Caco-2 (cell line): ENCODE measurements at regions not wholly inside any gene's neighbourhood (a gene's known extent, or its start where the extent isn't known, plus 50 kb on each side); places are given as distances from the start of the nearest gene placed in this dataset.
A peak's percentile ranks its signal among the peaks of the same experiment; 100 is the strongest.

Experiments used
- BruUV-seq: library from RNA; stranded (reverse); fragments of 400-500 nt; replicated peaks from 2 replicates; lab custom pipeline; 2021; lab: Mats Ljungman, UMichigan
- CTCF ChIA-PET: fragments of 300-600 bp; sonication (Branson Sonifier 250); formaldehyde crosslinking; loops from one replicate; lab custom pipeline; 2022; ENCODE audit warnings: antibody characterized with exemption; lab: Charles Lee
- POLR2A ChIA-PET: fragments of 300-600 bp; sonication (Branson Sonifier 250); formaldehyde crosslinking; loops from one replicate; lab custom pipeline; 2022; ENCODE audit warnings: antibody characterized with exemption; lab: Charles Lee
- DNase-seq, 2 experiments: peaks; one replicate each; pipeline versions ENCODE4 v3.0.0 to v3.0.0-alpha.2; 2020 to 2022
- H3K27me3 ChIP-seq: replicated peaks from 2 replicates; pipeline ENCODE4 v1.6.0; 2011; ENCODE audit warnings: low read length; ENCODE audit not compliant: control insufficient read depth, insufficient read depth
- H3K36me3 ChIP-seq: 2 replicates; pipeline ENCODE4 v1.5.1; 2011; ENCODE audit warnings: low read length; ENCODE audit not compliant: control insufficient read depth, insufficient read depth
- H3K4me1 ChIP-seq: fragments of 250-450 bp; sonication (Bioruptor Pico); 2 replicates; pipeline ENCODE4 v1.5.1; 2020; ENCODE audit warnings: mild to moderate bottlenecking
- H3K4me3 ChIP-seq: 2 replicates; pipeline ENCODE4 v1.5.1; 2011; ENCODE audit warnings: low read depth, mild to moderate bottlenecking, control low read depth, low read length
- H3K9me3 ChIP-seq: fragments of 250-450 bp; sonication (Bioruptor Pico); 2 replicates; pipeline ENCODE4 v1.5.1; 2020; ENCODE audit warnings: mild to moderate bottlenecking, moderate library complexity
- H3K27ac Mint-ChIP-seq: one replicate; pipeline ENCODE4 v1.8.0; 2022; ENCODE audit warnings: mixed read lengths; ENCODE audit not compliant: unreplicated experiment
- H3K27me3 Mint-ChIP-seq: one replicate; pipeline ENCODE4 v1.8.0; 2022; ENCODE audit warnings: mixed read lengths; ENCODE audit not compliant: insufficient read depth, unreplicated experiment
- H3K36me3 Mint-ChIP-seq: one replicate; pipeline ENCODE4 v1.8.0; 2022; ENCODE audit warnings: mild to moderate bottlenecking, mixed read lengths; ENCODE audit not compliant: insufficient read depth, unreplicated experiment
- H3K4me1 Mint-ChIP-seq: one replicate; pipeline ENCODE4 v1.8.0; 2022; ENCODE audit warnings: low read depth, mixed read lengths; ENCODE audit not compliant: unreplicated experiment
- H3K4me3 Mint-ChIP-seq: one replicate; pipeline ENCODE4 v1.8.0; 2022; ENCODE audit warnings: mild to moderate bottlenecking, moderate library complexity, mixed read lengths; ENCODE audit not compliant: unreplicated experiment
- H3K9me3 Mint-ChIP-seq: one replicate; pipeline ENCODE4 v1.8.0; 2022; ENCODE audit warnings: mixed read lengths; ENCODE audit not compliant: unreplicated experiment
- intact Hi-C: fragments of 100-400 bp; cut with micrococcal nuclease; formaldehyde crosslinking; loops from one replicate; pipeline ENCODE4 v1.10.0; 2022; ENCODE audit not compliant: unreplicated experiment
- TF ChIP-seq, protein P1 (sequence below), 2 experiments: fragments of 200-600 bp in 1 of 2; IDR thresholded peaks; 1 replicate in 1 of 2; 2 replicates in 1 of 2; pipeline versions ENCODE4 v1.5.1 to v1.8.0; 2011 to 2022; ENCODE audit warnings: antibody characterized with exemption in 1 of 2, control low read depth in 1 of 2, inconsistent platforms in 1 of 2, low read depth in 1 of 2, low read length in 1 of 2, mild to moderate bottlenecking in 1 of 2, moderate library complexity in 1 of 2; ENCODE audit not compliant: insufficient read depth in 1 of 2, severe bottlenecking in 1 of 2, unreplicated experiment in 1 of 2

DNA sequence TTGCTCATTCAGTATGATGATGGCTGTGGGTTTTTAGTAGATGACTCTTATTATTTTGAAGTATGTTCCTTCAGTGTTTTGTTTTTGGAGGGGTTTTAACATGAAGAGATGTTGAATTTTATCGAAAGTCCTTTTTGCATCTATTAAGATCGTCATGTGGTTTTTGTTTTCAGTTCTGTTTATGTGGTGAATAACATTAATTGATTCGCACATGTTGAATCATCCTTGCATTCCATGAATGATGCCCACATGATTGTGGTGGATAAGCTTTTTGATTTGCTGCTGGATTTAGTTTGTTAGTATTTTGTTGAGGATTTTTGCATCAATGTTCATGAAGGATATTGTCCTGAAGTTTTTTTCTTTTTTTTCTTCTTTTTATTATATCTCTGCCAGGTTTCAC lies 347.4 kb upstream of the EPHA5 start:
- Histone ChIP-seq H3K36me3 (no peaks in the 10 kb centered on the region; the same call in 1 of the 2 replicates), H3K4me1 (peaks cover 6% of the 10 kb centered on the region; the same call in 1 of the 2 replicates), H3K9me3 (peaks cover 2% of the 10 kb centered on the region; the same call in 1 of the 2 replicates), H3K27me3 (no peaks in the 10 kb centered on the region), H3K4me3 (no peak overlapping the region)
- TF ChIP-seq, protein P1, sequence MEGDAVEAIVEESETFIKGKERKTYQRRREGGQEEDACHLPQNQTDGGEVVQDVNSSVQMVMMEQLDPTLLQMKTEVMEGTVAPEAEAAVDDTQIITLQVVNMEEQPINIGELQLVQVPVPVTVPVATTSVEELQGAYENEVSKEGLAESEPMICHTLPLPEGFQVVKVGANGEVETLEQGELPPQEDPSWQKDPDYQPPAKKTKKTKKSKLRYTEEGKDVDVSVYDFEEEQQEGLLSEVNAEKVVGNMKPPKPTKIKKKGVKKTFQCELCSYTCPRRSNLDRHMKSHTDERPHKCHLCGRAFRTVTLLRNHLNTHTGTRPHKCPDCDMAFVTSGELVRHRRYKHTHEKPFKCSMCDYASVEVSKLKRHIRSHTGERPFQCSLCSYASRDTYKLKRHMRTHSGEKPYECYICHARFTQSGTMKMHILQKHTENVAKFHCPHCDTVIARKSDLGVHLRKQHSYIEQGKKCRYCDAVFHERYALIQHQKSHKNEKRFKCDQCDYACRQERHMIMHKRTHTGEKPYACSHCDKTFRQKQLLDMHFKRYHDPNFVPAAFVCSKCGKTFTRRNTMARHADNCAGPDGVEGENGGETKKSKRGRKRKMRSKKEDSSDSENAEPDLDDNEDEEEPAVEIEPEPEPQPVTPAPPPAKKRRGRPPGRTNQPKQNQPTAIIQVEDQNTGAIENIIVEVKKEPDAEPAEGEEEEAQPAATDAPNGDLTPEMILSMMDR (IDR thresholded peaks at IDR 0.05; ENCODE audit: insufficient read depth in 1 of 2, low read depth in 1 of 2, low read length in 1 of 2, severe bottlenecking in 1 of 2, unreplicated experiment in 1 of 2): no peak
- Mint-ChIP-seq H3K4me3 (no peak overlapping the region), H3K27me3 (no peaks in the 10 kb centered on the region), H3K4me1 (no peaks in the 10 kb centered on the region), H3K27ac (no peak overlapping the region), H3K36me3 (no peaks in the 10 kb centered on the region), H3K9me3 (peaks cover 26% of the 10 kb centered on the region)
- intact Hi-C loops: no loop called here
- no TSS peak for BruUV-seq
- ChIA-PET POLR2A (no interaction called here), CTCF (no interaction called here)
- DNase-seq: no peak

DNA sequence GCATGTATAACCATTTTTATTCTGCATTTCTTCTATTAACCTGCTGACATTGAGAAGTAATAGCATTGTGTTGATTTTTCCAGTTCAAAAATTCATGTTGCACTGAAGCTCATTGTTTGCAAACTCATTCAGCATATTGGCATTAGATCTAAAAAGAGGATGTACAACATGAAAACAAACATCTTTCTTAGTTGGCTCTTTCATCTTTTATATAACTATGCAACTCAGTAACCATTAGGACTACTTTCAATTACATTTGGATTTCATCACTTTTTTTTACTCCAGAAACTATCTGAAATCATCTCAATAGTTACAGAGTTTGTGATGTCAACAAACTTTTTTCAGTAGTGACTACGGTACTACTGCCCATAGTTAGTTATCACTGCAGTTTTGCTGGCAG lies 346.0 kb upstream of the EPHA5 start:
- Histone ChIP-seq H3K9me3 (peaks cover 2% of the 10 kb centered on the region; the same call in 1 of the 2 replicates), H3K4me3 (no peak overlapping the region), H3K27me3 (no peaks in the 10 kb centered on the region), H3K4me1 (peaks cover 6% of the 10 kb centered on the region; the same call in 1 of the 2 replicates), H3K36me3 (no peaks in the 10 kb centered on the region; the same call in 1 of the 2 replicates)
- no peak for DNase-seq
- intact Hi-C loops: no loop called here
- H3K27me3 Mint-ChIP-seq: no peaks in the 10 kb centered on the region
- ChIA-PET CTCF (no interaction called here), POLR2A (no interaction called here)
- peaks cover 6% of the 10 kb centered on the region for H3K4me1 Mint-ChIP-seq
- H3K4me3 Mint-ChIP-seq: no peak overlapping the region
- no TSS peak for BruUV-seq
- no peak overlapping the region for H3K27ac Mint-ChIP-seq
- H3K9me3 Mint-ChIP-seq: peaks cover 35% of the 10 kb centered on the region
- H3K36me3 Mint-ChIP-seq: peaks cover 6% of the 10 kb centered on the region
- TF ChIP-seq, protein P1 (IDR thresholded peaks at IDR 0.05; ENCODE audit: insufficient read depth in 1 of 2, low read depth in 1 of 2, low read length in 1 of 2, severe bottlenecking in 1 of 2, unreplicated experiment in 1 of 2): no peak

- DNase-seq: peak; percentile 41 to 44
Observed at GRCh38 chr4:66014146-66014765, 344.0 kb upstream of the EPHA5 start.

More at GRCh38 chr4:66014146-66014765, 344.0 kb upstream of the EPHA5 start:
- H3K9me3 ChIP-seq: peaks cover 2% of the 10 kb centered on the region; the same call in 1 of the 2 replicates
- Mint-ChIP-seq H3K4me3 (no peak overlapping the region), H3K27me3 (no peaks in the 10 kb centered on the region), H3K27ac (no peak overlapping the region), H3K9me3 (peaks cover 39% of the 10 kb centered on the region), H3K4me1 (peaks cover 6% of the 10 kb centered on the region), H3K36me3 (peaks cover 6% of the 10 kb centered on the region)
- peaks cover 6% of the 10 kb centered on the region; the same call in 1 of the 2 replicates for H3K4me1 ChIP-seq
- TF ChIP-seq, protein P1 (IDR thresholded peaks at IDR 0.05; ENCODE audit: insufficient read depth in 1 of 2, low read depth in 1 of 2, low read length in 1 of 2, severe bottlenecking in 1 of 2, unreplicated experiment in 1 of 2): no peak
- intact Hi-C loops: no loop called here
- no peaks in the 10 kb centered on the region for H3K27me3 ChIP-seq
- BruUV-seq: no TSS peak
- H3K4me3 ChIP-seq: no peak overlapping the region
- POLR2A ChIA-PET: no interaction called here
- H3K36me3 ChIP-seq: no peaks in the 10 kb centered on the region; the same call in 1 of the 2 replicates
- CTCF ChIA-PET: no interaction called here
